ENCODE measurements at regions not wholly inside any gene's neighbourhood (a gene's known extent, or its start where the extent isn't known, plus 50 kb on each side); places are given as distances from the start of the nearest gene placed in this dataset.

GRCh38 chr4:173858471-173858870 lies 328.4 kb upstream of the HAND2 start (continued):
- TF ChIP-seq TBP (IDR thresholded peaks at IDR 0.05; ENCODE audit: low read depth, low read length) = no peak

GRCh38 chr4:173857828-173858227 lies 327.8 kb upstream of the HAND2 start:
- Histone ChIP-seq H3K23ac (ENCODE audit: insufficient read length) (no peak overlapping the region), H3K4me1 (replicated peaks in 1 of 4; ENCODE audit: control insufficient read depth in 3 of 4, insufficient read depth in 4 of 4, low read length in 3 of 4) (no peaks in the 10 kb centered on the region), H3K4me2 (ENCODE audit: insufficient read depth in 1 of 2, low read depth in 2 of 2, low read length in 2 of 2) (no peak overlapping the region), H4K20me1 (replicated peaks in 1 of 2; ENCODE audit: control insufficient read depth in 1 of 2, insufficient read depth in 2 of 2, low read length in 2 of 2) (no peaks in the 10 kb centered on the region), H2BK20ac (ENCODE audit: low read length) (no peak overlapping the region), H4K5ac (ENCODE audit: insufficient read length, low read depth, low read length) (no peak overlapping the region), H3K4me3 (ENCODE audit: extremely low read depth in 1 of 4, insufficient read depth in 2 of 4, low read depth in 3 of 4, low read length in 4 of 4) (no peak overlapping the region), H2AK5ac (ENCODE audit: low read depth, low read length) (no peak overlapping the region), H3K18ac (ENCODE audit: extremely low read depth, low read length) (no peak overlapping the region), H3K14ac (ENCODE audit: insufficient read length) (no peak overlapping the region), H3K36me3 (ENCODE audit: control insufficient read depth in 2 of 4, insufficient read depth in 4 of 4, low read length in 3 of 4) (no peaks in the 10 kb centered on the region), H3K79me2 (ENCODE audit: control insufficient read depth in 1 of 2, insufficient read depth in 2 of 2, low read length in 2 of 2) (no peaks in the 10 kb centered on the region), H3K23me2 (ENCODE audit: low read depth, low read length) (no peaks in the 10 kb centered on the region), H2BK12ac (ENCODE audit: low read depth, low read length) (no peak overlapping the region), H3K9me3 (ENCODE audit: insufficient read depth in 2 of 2, low read depth in 1 of 2, low read length in 1 of 2) (no peaks in the 10 kb centered on the region), H4K8ac (ENCODE audit: extremely low read depth, insufficient read depth, low read length) (no peak overlapping the region), H3K9ac (replicated peaks in 1 of 4; ENCODE audit: extremely low read depth in 1 of 4, low read depth in 3 of 4, low read length in 3 of 4) (no peak overlapping the region), H3K27ac (ENCODE audit: low read depth, low read length) (no peak overlapping the region), H2BK120ac (replicated peaks; ENCODE audit: low read depth, low read length) (no peak overlapping the region), H2BK5ac (ENCODE audit: low read depth, low read length) (no peak overlapping the region), H2AFZ (ENCODE audit: low read length) (no peak overlapping the region), H2BK15ac (ENCODE audit: low read length) (no peak overlapping the region), H4K91ac (replicated peaks; ENCODE audit: insufficient read length, low read length) (no peak overlapping the region), H3K4ac (replicated peaks; ENCODE audit: insufficient read length, low read depth, low read length) (no peak overlapping the region), H3K79me1 (ENCODE audit: low read depth, low read length) (no peaks in the 10 kb centered on the region), H3K56ac (replicated peaks; ENCODE audit: insufficient read length, low read depth, low read length) (no peak overlapping the region), H3K27me3 (replicated peaks in 1 of 4; ENCODE audit: control insufficient read depth in 3 of 4, extremely low read depth in 1 of 4, insufficient read depth in 3 of 4, low read length in 3 of 4) (no peaks in the 10 kb centered on the region)
- ChIA-PET CTCF (ENCODE audit: partially characterized antibody) (interaction anchor here (0.9 kb wide), 1 partner anchor 46 kb away, joined by 3 read pairs; no protein-coding TSS in a partner anchor), POLR2A (ENCODE audit: partially characterized antibody) (no interaction called here)
- DNase-seq (ENCODE audit: low read depth in 1 of 2, low spot score in 2 of 2) (no peak), FAIRE-seq (no peak)
- WGBS, 2 experiments (ENCODE audit: extremely low coverage in 1 of 2, insufficient coverage in 1 of 2, insufficient read length in 1 of 2, insufficient replicate concordance in 2 of 2, low coverage in 1 of 2, low lambda C conversion rate in 2 of 2, missing lambda C conversion rate in 1 of 2) = 87% methylated on average over 1 of the region's 1 CpG; no CpG with 5 or more reads in 1 of the 2 experiments
- TF ChIP-seq JUND (IDR thresholded peaks at IDR 0.05; ENCODE audit: low read length) (no peak), ASH2L (IDR thresholded peaks at IDR 0.05; ENCODE audit: low read length) (no peak), SUZ12 (IDR thresholded peaks at IDR 0.05; ENCODE audit: low read length) (no peak), HDAC6 (IDR thresholded peaks at IDR 0.05; ENCODE audit: low read depth, low read length) (no peak), EZH2 (IDR thresholded peaks at IDR 0.05; ENCODE audit: low read depth, low read length, severe bottlenecking) (no peak), MAFK (IDR thresholded peaks at IDR 0.05; ENCODE audit: low read depth, low read length) (no peak), TAF7 (optimal IDR thresholded peaks at IDR 0.05; ENCODE audit: borderline replicate concordance, low read depth, low read length) (no peak), CBX5 (IDR thresholded peaks at IDR 0.05; ENCODE audit: low read depth, low read length) (no peak), ATF2 (IDR thresholded peaks at IDR 0.05; ENCODE audit: low read length) (no peak), USF2 (IDR thresholded peaks at IDR 0.05; ENCODE audit: low read length) (no peak)
